Dedifferentiated amniotic fluid mesenchymal stem cell (primary cell): ENCODE measurements at regions not wholly inside any gene's neighbourhood (a gene's known extent, or its start where the extent isn't known, plus 50 kb on each side); places are given as distances from the start of the nearest gene placed in this dataset.
A peak's percentile ranks its signal among the peaks of the same experiment; 100 is the strongest.

Source experiments
- DNase-seq: peaks from one replicate; pipeline ENCODE4 v3.0.0-alpha.2; 2016; ENCODE audit errors: extremely low spot score

GRCh38 chr3:102148598-102149337 is 286.0 kb upstream of the ZPLD1 start:
- no peak for DNase-seq

- DNase-seq = no peak
Measured at GRCh38 chr3:102151935-102152334, 282.9 kb upstream of the ZPLD1 start.

GRCh38 chr3:102156426-102156825 is 278.4 kb upstream of the ZPLD1 start:
- peak; percentile 54 for DNase-seq

- no peak for DNase-seq
Measured at GRCh38 chr3:102158080-102158740, 276.6 kb upstream of the ZPLD1 start.

- DNase-seq = no peak
Measured at GRCh38 chr3:102159810-102160451, 274.9 kb upstream of the ZPLD1 start.

- DNase-seq = no peak
Measured at GRCh38 chr3:102161384-102162006, 273.3 kb upstream of the ZPLD1 start.

- no peak for DNase-seq
Measured at GRCh38 chr3:102162251-102162650, 272.6 kb upstream of the ZPLD1 start.

GRCh38 chr3:102163039-102163817 is 271.6 kb upstream of the ZPLD1 start:
- DNase-seq = peak; percentile 36

GRCh38 chr3:102163818-102164154 is 271.0 kb upstream of the ZPLD1 start:
- no peak for DNase-seq

- DNase-seq = peak; percentile 37
Measured at GRCh38 chr3:102165367-102165766, 269.4 kb upstream of the ZPLD1 start.

GRCh38 chr3:102169915-102170479 is 264.8 kb upstream of the ZPLD1 start:
- DNase-seq = no peak

GRCh38 chr3:102170545-102170944 is 264.3 kb upstream of the ZPLD1 start:
- DNase-seq = no peak

GRCh38 chr3:102174312-102174712 is 260.5 kb upstream of the ZPLD1 start:
- peak; percentile 68 for DNase-seq

- no peak for DNase-seq
Measured at GRCh38 chr3:102174832-102175374, 259.9 kb upstream of the ZPLD1 start.

- no peak for DNase-seq
Measured at GRCh38 chr3:102176333-102177050, 258.3 kb upstream of the ZPLD1 start.

- no peak for DNase-seq
Measured at GRCh38 chr3:102177075-102177755, 257.6 kb upstream of the ZPLD1 start.

GRCh38 chr3:102178817-102179216 is 256.0 kb upstream of the ZPLD1 start:
- DNase-seq = no peak

GRCh38 chr3:102179326-102180177 is 255.3 kb upstream of the ZPLD1 start:
- DNase-seq = no peak
